ENCODE measurements at regions not wholly inside any gene's neighbourhood (a gene's known extent, or its start where the extent isn't known, plus 50 kb on each side); places are given as distances from the start of the nearest gene placed in this dataset.

GRCh38 chr7:153581419-153581818 lies 470.8 kb upstream of the DPP6 start:
- Histone ChIP-seq H3K9me3 (ENCODE audit: control insufficient read depth, insufficient read depth, low read depth, low read length) (no peaks in the 10 kb centered on the region), H3K36me3 (ENCODE audit: control insufficient read depth, insufficient read depth, low read length) (no peaks in the 10 kb centered on the region), H3K27ac (ENCODE audit: low read length) (no peak overlapping the region), H3K27me3 (ENCODE audit: control insufficient read depth, insufficient read depth, low read length) (no peaks in the 10 kb centered on the region), H3K4me3 (ENCODE audit: low read depth in 2 of 2, low read length in 2 of 2) (no peak overlapping the region), H3K4me1 (ENCODE audit: control insufficient read depth, insufficient read depth, low read length) (no peaks in the 10 kb centered on the region)
- ChIA-PET CTCF (no interaction called here), POLR2A (no interaction called here)
- ATAC-seq (no peak), DNase-seq (ENCODE audit: low read depth, low spot score) (no peak)
- intact Hi-C loops (cut with micrococcal nuclease; ENCODE audit: unreplicated experiment) = no loop called here
- TF ChIP-seq TCF7L2 (IDR thresholded peaks at IDR 0.05; ENCODE audit: low read depth, low read length) (no peak), REST (IDR thresholded peaks at IDR 0.05; ENCODE audit: insufficient read depth in 1 of 2, low read depth in 2 of 2, low read length in 1 of 2) (no peak), POLR2AphosphoS5 (IDR thresholded peaks at IDR 0.05; ENCODE audit: low read depth, low read length) (no peak), SIN3A (IDR thresholded peaks at IDR 0.05; ENCODE audit: borderline replicate concordance, insufficient read depth, low read depth, low read length) (no peak), CTCF (IDR thresholded peaks at IDR 0.05) (no peak)
- in situ Hi-C loops (cut with HindIII; ENCODE audit: low pct_unique_long_range_greater_than_20kb, low sequenced_read_pairs) = no loop called here
- BruUV-seq (replicated peaks) = no TSS peak

GRCh38 chr7:153584132-153584531 lies 468.1 kb upstream of the DPP6 start:
- ATAC-seq = no peak
- Histone ChIP-seq H3K27ac (ENCODE audit: low read length) (no peak overlapping the region), H3K4me1 (ENCODE audit: control insufficient read depth, insufficient read depth, low read length) (no peaks in the 10 kb centered on the region), H3K4me3 (ENCODE audit: low read depth in 2 of 2, low read length in 2 of 2) (no peak overlapping the region), H3K36me3 (ENCODE audit: control insufficient read depth, insufficient read depth, low read length) (no peaks in the 10 kb centered on the region), H3K27me3 (ENCODE audit: control insufficient read depth, insufficient read depth, low read length) (no peaks in the 10 kb centered on the region), H3K9me3 (ENCODE audit: control insufficient read depth, insufficient read depth, low read depth, low read length) (no peaks in the 10 kb centered on the region)
- ChIA-PET POLR2A (no interaction called here), CTCF (no interaction called here)
- intact Hi-C loops (cut with micrococcal nuclease; ENCODE audit: unreplicated experiment) = no loop called here
- no peak for DNase-seq (ENCODE audit: low read depth, low spot score)
- TF ChIP-seq REST (IDR thresholded peaks at IDR 0.05; ENCODE audit: insufficient read depth in 1 of 2, low read depth in 2 of 2, low read length in 1 of 2) = no peak
- no peak for TF ChIP-seq CTCF (IDR thresholded peaks at IDR 0.05)
- no peak for TF ChIP-seq SIN3A (IDR thresholded peaks at IDR 0.05; ENCODE audit: borderline replicate concordance, insufficient read depth, low read depth, low read length)
- TF ChIP-seq POLR2AphosphoS5 (IDR thresholded peaks at IDR 0.05; ENCODE audit: low read depth, low read length) = no peak
- no peak for TF ChIP-seq TCF7L2 (IDR thresholded peaks at IDR 0.05; ENCODE audit: low read depth, low read length)
- no TSS peak for BruUV-seq (replicated peaks)
- in situ Hi-C loops (cut with HindIII; ENCODE audit: low pct_unique_long_range_greater_than_20kb, low sequenced_read_pairs) = no loop called here
